GM21390 (cell line): ENCODE measurements at regions not wholly inside any gene's neighbourhood (a gene's known extent, or its start where the extent isn't known, plus 50 kb on each side); places are given as distances from the start of the nearest gene placed in this dataset.
"Not testable (repeated sequence)": the region's sequence is repeated elsewhere in the genome, so short reads cannot be mapped to it uniquely, and the experiment has no call there.

ENCODE experiments used
- ATAC-seq: cut with Tn5 transposase; IDR thresholded peaks from one replicate; pipeline ENCODE4 v1.9.1; 2021; ENCODE audit not compliant: unreplicated experiment

GRCh38 chr2:22403748-22404147 is 981.2 kb upstream of the KLHL29 start:
- ATAC-seq = no peak

- ATAC-seq = no peak
Observed at GRCh38 chr2:22406625-22407024, 978.4 kb upstream of the KLHL29 start.

GRCh38 chr2:22420076-22420475 is 964.9 kb upstream of the KLHL29 start:
- ATAC-seq = no peak

- no peak for ATAC-seq
Observed at GRCh38 chr2:22442051-22442450, 942.9 kb upstream of the KLHL29 start.

- ATAC-seq = no peak
Observed at GRCh38 chr2:22444281-22444680, 940.7 kb upstream of the KLHL29 start.

- ATAC-seq = no peak
Observed at GRCh38 chr2:22449696-22450095, 935.3 kb upstream of the KLHL29 start.

GRCh38 chr2:22450831-22451230 is 934.1 kb upstream of the KLHL29 start:
- no peak for ATAC-seq

GRCh38 chr2:22454826-22455485 is 930.0 kb upstream of the KLHL29 start:
- ATAC-seq = no peak

GRCh38 chr2:22458440-22458839 is 926.5 kb upstream of the KLHL29 start:
- no peak for ATAC-seq

GRCh38 chr2:22475103-22475502 is 909.9 kb upstream of the KLHL29 start:
- not testable (repeated sequence) for ATAC-seq

GRCh38 chr2:22478329-22478728 is 906.6 kb upstream of the KLHL29 start:
- no peak for ATAC-seq

GRCh38 chr2:22481486-22482259 is 903.3 kb upstream of the KLHL29 start:
- no peak for ATAC-seq

GRCh38 chr2:22483036-22483435 is 901.9 kb upstream of the KLHL29 start:
- no peak for ATAC-seq

GRCh38 chr2:22485486-22485885 is 899.5 kb upstream of the KLHL29 start:
- no peak for ATAC-seq

GRCh38 chr2:22486343-22486742 is 898.6 kb upstream of the KLHL29 start:
- no peak for ATAC-seq

- no peak for ATAC-seq
Observed at GRCh38 chr2:22487036-22487435, 897.9 kb upstream of the KLHL29 start.

GRCh38 chr2:22487541-22487940 is 897.4 kb upstream of the KLHL29 start:
- no peak for ATAC-seq

- ATAC-seq = no peak
Observed at GRCh38 chr2:22491442-22491841, 893.5 kb upstream of the KLHL29 start.

GRCh38 chr2:22494156-22494555 is 890.8 kb upstream of the KLHL29 start:
- ATAC-seq = no peak

GRCh38 chr2:22497064-22497463 is 887.9 kb upstream of the KLHL29 start:
- ATAC-seq = no peak

GRCh38 chr2:22497789-22498188 is 887.2 kb upstream of the KLHL29 start:
- ATAC-seq = no peak

- ATAC-seq = no peak
Observed at GRCh38 chr2:22499082-22499839, 885.7 kb upstream of the KLHL29 start.
